Cardiac muscle cell (in vitro differentiated cells and primary cell): ENCODE measurements at regions not wholly inside any gene's neighbourhood (a gene's known extent, or its start where the extent isn't known, plus 50 kb on each side); places are given as distances from the start of the nearest gene placed in this dataset.

ENCODE experiments used
- DNase-seq, 2 donors: peaks; one replicate each; pipeline versions ENCODE4 v3.0.0 to v3.0.0-alpha.2; 2010 to 2017; ENCODE audit warnings: low read depth in 1 of 2, low spot score in 1 of 2
- H3K27ac ChIP-seq: fragments of 200-600 bp; sonication (generic); 2 replicates; pipeline ENCODE4 v1.5.1; 2016
- H3K27me3 ChIP-seq: fragments of 200-600 bp; sonication (generic); 2 replicates; pipeline ENCODE4 v1.6.0; 2016; ENCODE audit warnings: control low read depth
- H3K36me3 ChIP-seq: fragments of 200-600 bp; sonication (generic); 2 replicates; pipeline ENCODE4 v1.5.1; 2016; ENCODE audit warnings: control low read depth
- H3K4me1 ChIP-seq: fragments of 200-600 bp; sonication (generic); 2 replicates; pipeline ENCODE4 v1.8.1; 2017; ENCODE audit warnings: low read depth, mild to moderate bottlenecking, mixed run types
- H3K4me3 ChIP-seq: fragments of 200-600 bp; sonication (generic); 2 replicates; pipeline ENCODE4 v1.5.1; 2016; ENCODE audit warnings: mild to moderate bottlenecking
- H3K9me3 ChIP-seq: fragments of 200-600 bp; sonication (generic); 2 replicates; pipeline ENCODE4 v1.5.1; 2017; ENCODE audit warnings: low read depth, mild to moderate bottlenecking, control low read depth
- CTCF ChIP-seq: IDR thresholded peaks from 2 replicates; pipeline ENCODE4 v1.5.1; 2012; ENCODE audit warnings: low read depth, mild to moderate bottlenecking, low read length

- no peaks in the 10 kb centered on the region for H3K9me3 ChIP-seq
- TF ChIP-seq CTCF, result no peak
- DNase-seq, result no peak
- H3K4me1 ChIP-seq, result peaks cover 10% of the 10 kb centered on the region
- H3K36me3 ChIP-seq, result no peaks in the 10 kb centered on the region
- H3K27me3 ChIP-seq, result no peaks in the 10 kb centered on the region
- no peak overlapping the region for H3K27ac ChIP-seq
- H3K4me3 ChIP-seq, result no peak overlapping the region
These were observed 414.3 kb downstream of the BCAT1 start for GRCh38 chr12:24534622-24535021.

- Histone ChIP-seq H3K9me3 (no peaks in the 10 kb centered on the region), H3K4me1 (peaks cover 10% of the 10 kb centered on the region), H3K4me3 (no peak overlapping the region), H3K27ac (no peak overlapping the region), H3K36me3 (no peaks in the 10 kb centered on the region), H3K27me3 (no peaks in the 10 kb centered on the region)
- no peak for TF ChIP-seq CTCF
- no peak for DNase-seq
These were observed 415.1 kb downstream of the BCAT1 start for GRCh38 chr12:24533716-24534352.

GRCh38 chr12:24530689-24531088 lies 418.2 kb downstream of the BCAT1 start:
- Histone ChIP-seq H3K4me3 (no peak overlapping the region), H3K27me3 (no peaks in the 10 kb centered on the region), H3K9me3 (no peaks in the 10 kb centered on the region), H3K4me1 (no peaks in the 10 kb centered on the region), H3K36me3 (no peaks in the 10 kb centered on the region), H3K27ac (no peak overlapping the region)
- DNase-seq, result no peak
- no peak for TF ChIP-seq CTCF

GRCh38 chr12:24527102-24527501 lies 421.8 kb downstream of the BCAT1 start:
- no peaks in the 10 kb centered on the region for H3K27me3 ChIP-seq
- no peaks in the 10 kb centered on the region for H3K9me3 ChIP-seq
- no peak for TF ChIP-seq CTCF
- no peaks in the 10 kb centered on the region for H3K4me1 ChIP-seq
- H3K27ac ChIP-seq, result no peak overlapping the region
- H3K4me3 ChIP-seq, result no peak overlapping the region
- no peak for DNase-seq
- H3K36me3 ChIP-seq, result no peaks in the 10 kb centered on the region

- Histone ChIP-seq H3K4me1 (no peaks in the 10 kb centered on the region), H3K4me3 (no peak overlapping the region), H3K9me3 (no peaks in the 10 kb centered on the region), H3K27ac (no peak overlapping the region), H3K27me3 (no peaks in the 10 kb centered on the region), H3K36me3 (no peaks in the 10 kb centered on the region)
- DNase-seq, result no peak
- no peak for TF ChIP-seq CTCF
These were observed 426.2 kb downstream of the BCAT1 start for GRCh38 chr12:24522736-24523135.
